C1 segment of cervical spinal cord (tissue), 14 donors: ENCODE measurements at regions not wholly inside any gene's neighbourhood (a gene's known extent, or its start where the extent isn't known, plus 50 kb on each side); places are given as distances from the start of the nearest gene placed in this dataset.

Source experiments
- DNase-seq, 14 donors: peaks; one replicate each; lab custom pipeline; 2025; lab: John Stamatoyannopoulos, UW

DNA sequence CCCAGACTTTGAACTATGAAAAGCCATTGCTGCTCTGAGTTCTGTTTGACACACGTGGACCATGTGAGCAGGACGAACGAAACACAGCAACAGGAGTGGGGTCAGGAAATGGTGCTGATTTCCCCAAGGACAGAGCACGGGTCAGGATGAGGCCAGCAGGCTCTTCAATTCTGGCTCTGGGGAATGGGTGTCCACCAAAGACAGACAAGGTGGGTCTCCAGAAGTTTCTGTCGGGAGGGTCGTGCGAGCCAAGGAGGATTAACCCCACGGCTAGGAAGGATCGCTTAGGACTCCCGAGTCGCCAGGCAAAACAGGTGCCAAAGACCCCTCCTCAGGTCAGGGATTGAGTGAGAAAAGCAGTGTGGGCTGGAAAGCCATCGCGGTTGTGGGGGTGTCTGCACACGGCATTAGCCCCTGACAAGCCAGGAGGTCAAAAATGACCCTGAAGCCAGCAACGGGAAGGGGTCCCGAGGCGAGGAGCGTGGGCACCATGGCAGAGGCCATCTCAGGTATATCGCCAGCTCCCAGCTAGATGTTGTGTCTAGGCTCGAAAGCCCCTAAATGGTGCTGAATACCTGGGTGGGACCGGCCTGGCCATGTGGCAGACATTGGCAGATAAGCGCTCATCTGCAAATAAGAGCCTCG lies 213.9 kb upstream of the SALL3 start:
- DNase-seq: no peak

DNA sequence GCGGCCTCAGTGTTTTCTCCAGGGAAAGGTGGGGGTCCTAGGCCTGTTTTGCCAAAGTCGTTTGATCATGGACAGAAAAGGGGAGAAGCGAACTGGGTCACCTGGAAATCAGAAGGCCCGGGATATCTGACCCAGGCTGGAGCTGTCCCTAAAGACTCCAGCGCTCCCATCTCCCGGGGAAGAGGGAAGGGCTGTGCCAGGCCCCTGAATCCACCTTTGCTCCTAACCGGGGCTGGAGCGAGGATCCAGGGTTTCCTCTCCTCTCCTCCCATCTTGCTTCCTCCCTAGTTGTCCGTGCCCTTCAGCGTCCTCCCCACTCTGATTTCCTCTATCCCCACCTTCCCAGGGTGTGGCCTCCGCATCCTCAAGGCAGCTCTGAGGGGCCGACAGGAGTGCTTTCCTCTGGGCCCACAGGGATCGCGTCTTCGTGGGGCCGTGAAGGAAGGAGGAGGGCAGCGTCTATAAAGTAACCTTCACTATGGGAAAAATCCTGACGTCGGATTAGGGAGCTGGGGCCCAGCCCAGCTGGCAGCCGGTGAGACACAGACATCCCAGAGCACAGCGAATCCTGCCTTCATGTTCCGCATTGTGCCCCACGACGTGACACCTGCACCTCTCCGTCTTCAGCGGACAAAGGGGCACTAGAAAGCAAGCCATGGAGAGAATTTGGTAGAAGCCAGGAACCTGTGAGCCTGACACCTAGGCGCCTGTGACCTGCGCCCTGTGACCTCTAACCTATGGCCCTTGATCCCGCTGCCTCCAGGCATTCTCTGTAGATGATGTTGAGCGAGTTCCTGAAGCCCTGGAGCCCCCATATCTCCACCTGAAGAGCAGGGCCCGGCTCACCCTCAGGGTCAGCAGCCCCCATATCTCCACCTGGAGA lies 212.7 kb upstream of the SALL3 start:
- DNase-seq: no peak

DNA sequence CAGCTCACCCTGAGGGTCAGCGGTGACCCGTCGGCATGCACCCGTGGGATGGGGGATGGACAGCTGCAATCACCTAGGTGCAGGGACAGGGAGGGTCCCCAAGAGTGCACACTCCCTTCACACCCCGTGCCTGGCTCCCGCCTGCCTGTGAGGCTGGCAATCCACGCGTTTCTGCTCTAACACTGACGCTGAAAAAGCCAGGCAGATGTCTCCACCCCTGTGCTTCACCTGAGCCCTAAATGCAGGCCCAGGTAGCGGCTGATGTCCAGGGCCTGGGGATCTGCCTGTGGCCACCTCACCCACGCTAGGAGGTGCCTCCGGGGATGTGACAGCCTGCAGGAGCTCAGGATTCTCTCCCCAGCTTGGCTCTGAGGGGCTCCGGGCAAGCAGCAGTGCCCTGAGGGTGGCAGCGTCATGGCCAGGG lies 212.0 kb upstream of the SALL3 start:
- no peak for DNase-seq

DNA sequence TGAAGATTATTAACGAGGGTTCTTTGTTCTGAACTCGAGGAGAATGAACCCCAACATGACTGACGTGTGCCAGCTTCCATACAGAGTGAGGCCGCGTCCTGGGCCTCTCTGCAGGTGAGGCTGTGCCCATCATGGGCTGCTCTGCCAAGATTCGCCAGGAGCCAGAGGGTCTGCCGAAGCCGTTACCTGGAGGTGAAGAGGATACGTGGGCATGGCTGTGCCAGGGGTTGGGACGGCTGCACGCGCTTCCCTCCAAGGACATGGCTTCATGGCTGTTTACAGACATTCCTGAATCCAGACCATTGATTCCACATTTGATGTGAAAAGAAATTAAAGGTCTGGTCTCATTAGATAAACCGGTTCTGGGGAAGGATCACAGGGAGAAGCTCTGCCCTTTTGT lies 211.4 kb upstream of the SALL3 start:
- no peak for DNase-seq

DNA sequence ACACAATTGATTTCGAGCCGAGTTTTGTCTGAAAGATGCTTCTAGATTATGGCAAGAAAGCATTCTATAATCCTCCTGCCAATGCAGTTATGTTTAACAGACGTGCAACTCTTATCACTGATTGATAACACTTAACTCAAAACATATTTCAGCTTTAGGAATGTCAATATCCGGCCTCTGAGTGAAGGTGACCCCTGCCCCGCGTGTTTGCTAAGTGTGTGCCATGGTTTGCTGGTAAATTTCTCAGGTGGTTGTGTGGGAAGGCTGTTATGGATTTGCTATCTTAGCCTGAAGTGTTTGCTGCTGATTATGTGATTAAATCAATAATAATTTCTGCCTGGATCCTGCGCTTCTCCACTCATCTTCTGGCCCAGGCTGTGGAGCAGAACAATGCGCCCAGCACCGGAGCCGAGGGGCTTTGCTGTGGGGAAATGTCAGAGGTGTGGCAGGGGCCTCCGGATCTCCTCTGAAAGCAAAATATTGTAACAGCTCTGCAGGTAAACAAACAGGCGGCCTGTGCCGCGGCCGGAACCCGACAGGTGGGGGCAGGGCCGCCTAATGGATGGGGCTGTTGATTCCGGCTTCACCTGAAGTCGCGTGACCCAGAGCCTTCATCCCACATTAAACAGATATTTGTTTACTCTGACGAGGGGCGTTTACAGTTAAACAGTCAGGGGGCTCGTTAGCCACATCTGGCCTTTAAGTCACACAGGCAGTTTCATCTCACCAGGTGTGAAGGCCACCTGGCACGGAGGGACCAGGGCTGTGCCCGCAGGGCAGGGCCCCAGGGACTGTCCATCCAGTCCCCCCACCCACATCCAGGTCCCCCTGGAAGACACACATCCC lies 210.7 kb upstream of the SALL3 start:
- no peak for DNase-seq

DNA sequence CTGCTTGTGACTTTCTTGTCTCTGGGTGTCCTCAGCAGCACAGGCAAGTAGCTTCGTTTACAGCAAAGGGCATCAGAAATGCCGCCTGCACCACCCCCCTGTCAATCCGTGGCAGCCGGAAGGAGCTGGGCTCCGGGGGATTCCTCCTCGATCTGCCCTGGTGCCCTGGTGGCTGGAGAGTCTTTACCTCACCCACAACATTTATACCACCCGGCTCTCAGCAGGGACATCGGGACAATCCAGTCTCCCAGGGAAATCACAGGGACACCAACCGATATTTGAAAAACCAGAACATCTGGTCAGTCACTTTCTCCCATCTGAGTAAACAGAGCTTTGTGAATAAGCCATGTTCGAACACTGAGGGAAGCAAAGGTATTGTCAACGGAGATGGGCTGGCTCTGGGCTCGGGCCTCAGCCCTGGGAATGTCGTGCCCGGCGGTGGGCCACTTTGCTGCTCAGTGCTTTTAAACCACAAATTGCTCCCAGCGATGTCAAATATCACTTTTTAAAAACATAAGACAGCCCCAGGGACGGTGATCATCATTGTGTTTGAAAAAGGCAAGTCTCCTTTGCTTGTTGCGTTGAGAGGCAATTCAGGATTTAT lies 210.0 kb upstream of the SALL3 start:
- DNase-seq: no peak

DNA sequence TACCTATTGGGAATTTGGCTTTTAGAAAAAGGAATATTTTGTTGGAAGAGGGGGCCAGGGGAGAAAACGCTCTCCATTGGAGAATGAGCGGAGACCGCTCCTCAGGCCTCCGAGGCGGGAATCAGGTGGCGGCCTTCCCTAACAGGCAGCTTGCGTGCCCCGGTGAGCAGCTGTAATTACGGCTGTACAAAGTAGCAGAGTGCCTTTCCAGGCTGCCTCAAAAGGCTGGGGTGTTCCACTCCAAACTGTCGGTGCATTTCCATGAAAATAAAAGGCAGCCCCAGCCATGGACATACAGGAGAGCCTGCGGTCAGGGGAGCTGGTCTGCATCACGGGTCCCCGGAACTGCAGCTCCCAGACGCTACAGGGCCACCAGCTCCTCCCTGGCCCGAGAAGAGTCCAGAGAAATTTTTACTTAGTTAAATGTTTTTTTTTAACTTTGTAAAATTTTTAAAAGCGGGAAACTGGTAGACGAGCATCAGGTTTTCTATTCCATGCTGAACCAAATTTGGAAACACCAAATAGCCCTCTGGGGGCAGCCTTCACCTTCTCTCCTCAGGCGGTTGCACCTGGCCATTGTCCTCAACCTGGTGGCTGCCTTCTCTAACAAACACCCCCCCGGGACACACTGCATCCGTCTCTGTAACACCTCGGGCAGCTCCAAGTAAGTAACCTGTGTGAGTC lies 209.3 kb upstream of the SALL3 start:
- no peak for DNase-seq

DNA sequence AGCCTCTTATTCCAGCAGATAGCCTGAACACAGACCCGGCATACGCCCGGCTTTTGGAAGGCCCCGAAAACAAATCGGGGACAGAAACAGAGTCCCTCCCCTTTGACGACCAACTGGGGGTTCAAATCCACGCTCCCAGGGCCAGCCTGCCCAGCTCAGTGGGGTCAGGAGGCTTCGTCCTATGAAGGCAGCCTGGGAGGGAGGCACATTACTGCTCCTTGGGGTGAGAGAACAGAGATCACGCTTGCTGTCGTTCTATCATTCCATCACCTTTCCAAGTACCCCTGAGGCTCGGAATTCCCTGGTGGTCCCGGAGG lies 208.8 kb upstream of the SALL3 start:
- no peak for DNase-seq

DNA sequence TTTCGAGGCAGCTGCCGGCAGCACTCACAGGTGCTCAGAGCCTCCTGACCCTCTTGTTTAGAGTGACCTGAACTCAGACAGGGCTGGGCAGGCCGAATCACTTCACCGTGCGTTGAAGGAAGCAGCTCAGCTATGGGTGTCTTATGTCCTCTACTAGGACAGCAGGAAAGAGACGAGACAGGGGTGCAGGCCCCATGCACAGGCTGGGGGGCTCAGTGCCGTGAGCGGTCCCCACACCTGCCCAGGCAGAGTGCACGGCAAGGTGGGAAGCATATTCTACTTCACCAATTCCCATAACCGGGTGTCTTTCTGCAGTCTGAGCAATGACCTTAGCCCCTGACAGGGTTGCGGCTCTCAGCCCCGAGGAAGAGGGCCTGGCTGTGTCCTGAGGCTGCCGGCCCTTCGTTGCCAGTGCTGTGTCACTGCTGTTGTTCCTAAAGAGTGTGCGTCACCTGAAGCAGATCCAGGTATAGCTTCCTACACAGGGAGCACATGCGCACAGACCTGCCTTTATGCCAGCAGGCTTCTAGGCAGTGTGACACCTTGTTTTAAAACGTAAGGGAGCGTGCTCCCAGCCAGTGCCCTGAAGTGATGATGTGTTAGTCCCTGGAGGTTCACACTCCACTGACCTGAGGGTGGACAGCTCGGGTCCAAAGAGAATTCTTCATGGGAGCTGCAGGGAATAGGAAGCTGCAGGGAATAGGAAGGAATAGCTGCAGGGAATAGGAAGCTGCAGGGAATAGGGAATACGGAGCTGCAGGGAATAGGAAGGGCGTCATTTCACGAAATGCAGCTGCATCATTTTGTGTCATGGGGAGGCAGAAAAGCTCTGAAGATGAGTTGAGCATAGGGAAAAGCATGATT lies 207.9 kb upstream of the SALL3 start:
- no peak for DNase-seq

DNA sequence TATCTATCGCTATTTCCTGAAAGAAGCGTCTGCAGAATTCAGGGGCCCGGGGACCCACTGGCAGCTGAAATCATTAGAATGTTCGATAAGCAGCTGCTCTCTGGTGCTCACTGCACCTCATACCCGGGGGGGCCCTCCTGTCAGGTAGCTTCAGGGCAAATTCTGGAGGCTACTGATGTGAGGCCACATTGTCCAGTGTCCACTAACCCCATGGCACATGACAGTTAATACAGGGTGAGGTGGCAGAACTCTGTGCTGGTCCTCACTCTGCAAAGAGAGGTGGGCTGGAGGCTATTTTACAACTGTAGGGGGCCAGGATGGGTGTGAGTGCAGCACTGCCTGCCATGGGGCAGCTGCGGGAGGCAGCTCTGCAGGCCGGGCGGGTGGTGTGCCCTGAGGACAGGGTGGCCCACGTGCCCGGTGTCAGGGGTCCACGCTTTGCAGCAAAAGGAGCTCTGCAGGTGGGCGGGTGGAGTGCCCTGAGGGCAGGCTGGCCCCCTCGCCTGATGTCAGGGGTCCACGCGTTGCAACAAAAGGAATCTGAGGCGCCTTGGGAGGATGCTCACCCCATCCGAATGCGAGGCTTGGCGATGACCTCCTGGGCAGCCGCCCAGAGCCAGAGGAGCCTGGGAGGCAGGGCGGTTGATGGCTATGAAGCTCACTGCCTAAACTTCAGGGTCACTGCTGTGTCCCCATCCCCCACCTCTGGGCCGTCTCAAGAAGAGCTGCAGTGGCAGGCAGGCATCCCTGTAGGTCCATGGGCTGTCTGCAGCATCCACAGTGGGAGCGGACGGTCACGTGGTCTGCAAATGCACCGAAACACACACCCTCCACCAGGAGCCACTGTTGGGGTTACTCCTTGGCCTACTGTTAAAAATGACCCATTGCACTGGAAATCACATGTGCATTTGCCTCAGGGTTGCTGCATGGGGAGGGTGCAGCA lies 207.0 kb upstream of the SALL3 start:
- DNase-seq: no peak

DNA sequence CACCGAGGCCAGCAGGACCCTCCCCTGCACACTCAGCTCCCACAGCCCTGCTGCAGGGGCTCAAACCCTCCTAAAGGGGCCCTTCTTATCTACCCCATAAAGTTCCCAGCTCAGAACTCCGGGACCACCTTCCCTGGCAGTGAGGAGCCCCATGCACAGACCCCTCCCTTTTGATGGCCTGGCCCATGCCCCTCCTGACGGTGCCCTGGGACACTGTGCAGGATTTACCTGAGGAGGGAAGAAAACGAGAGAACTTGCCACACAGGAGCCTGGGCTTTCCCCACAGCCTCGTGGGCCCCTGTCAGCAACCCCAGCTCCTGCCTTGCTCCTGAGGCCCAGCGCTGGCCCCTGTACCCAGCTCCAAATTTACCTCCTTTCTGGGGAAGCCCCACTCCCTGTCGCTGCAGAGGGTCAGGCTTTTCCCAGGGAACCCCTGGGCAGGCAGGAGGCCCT lies 206.3 kb upstream of the SALL3 start:
- DNase-seq: no peak

DNA sequence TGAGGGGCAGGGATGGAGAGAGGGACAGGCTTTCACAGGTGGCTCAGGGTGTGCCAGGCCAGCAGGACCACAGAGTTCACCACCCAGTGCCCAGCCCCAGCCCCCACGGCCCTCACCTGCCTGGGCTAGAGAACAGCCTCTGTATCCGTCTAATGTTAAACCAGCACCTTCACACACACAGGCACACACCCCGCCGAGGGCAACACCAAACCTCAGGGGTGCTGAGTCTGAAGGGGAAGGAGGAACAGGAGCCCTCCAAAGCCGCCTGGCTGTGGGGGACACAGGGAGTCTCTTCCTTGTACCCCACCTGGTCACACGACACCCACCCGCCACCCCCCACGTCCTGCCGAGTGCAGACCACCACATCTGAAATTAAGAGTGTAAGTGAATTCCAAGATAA lies 205.8 kb upstream of the SALL3 start:
- no peak for DNase-seq

DNA sequence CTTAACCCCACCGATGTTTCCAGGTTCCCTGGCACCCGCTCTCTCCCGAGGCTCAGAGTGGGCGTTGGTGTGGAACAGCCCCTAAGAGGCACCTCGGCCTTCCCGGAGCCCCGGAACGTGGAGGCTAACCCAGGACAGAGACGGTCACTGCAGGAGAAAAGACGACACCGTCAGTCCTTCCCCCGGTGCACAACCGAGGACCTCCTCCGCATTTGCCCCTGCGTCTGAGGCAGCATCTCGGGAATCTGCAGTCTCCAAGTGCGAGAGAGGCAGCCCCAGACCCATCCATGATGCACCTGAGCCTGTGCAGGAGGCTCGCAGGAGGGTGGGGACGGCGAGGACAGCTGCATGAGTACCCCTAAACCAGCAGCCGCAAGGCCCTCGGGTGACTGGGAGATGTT lies 204.9 kb upstream of the SALL3 start:
- DNase-seq: no peak

DNA sequence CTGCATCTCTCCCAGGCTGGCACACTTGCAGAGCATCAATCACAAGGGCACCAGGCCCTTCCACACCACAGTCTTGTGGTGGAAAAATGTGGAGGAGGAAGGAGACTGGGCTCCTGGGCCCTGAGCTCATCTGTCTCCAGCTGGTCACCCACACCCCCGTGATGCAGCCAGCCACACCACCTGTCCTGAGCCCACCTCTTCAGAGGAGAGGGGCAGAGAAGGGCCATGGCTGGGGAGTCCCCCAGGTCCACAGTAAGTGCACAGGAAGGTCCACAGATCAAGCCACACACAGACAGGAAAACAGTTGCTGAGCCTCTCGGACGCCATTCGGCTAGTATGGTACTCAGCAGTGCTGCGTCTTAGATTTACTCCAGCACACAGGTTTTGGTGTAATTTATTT lies 203.5 kb upstream of the SALL3 start:
- DNase-seq: no peak

DNA sequence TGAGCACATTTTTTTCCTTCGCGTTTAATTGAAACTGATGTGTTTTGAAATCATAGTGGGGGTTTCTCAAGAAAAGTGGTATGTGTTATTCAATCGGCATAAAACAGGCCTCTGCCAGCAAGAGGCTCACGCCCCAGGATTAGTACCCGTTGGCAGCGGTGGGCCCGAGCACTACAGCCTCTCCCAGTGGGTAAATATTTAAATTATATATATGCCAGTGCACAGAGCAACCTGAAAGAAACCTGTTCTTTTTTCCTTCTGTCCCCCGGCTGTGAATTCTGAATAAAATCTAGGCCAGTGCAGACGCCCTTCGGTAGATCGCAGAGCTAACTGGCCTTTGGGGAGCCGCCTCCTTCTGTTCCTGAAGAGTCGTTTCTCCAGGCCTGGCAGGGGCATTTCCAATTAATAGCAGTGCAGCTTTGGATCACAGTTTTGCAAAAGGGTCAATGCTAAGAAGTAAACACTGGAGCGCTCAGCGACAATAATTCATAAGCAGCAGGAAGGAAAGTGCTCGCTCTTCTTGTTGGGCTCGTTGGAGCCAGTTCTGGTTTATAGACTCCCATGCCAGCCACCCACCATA lies 202.8 kb upstream of the SALL3 start:
- DNase-seq: no peak

DNA sequence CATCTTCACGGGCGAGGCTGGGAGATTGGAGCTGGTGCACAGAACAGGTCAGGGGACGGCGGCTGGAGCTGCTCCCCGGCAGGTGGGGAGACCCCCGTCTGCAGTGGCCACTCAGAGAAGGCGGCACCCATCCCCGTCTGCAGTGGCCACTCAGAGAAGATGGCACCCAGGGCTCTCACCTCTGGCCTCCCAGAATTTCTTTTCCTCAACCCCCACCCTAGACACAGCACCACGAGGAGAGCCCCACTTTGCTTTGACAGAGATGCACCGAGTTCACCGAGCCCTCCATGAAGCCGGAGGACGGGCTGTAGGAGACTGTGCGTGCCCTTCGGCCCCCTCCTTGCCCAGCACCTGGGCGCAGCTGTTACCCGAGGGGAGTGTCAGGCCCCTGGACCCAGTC lies 201.6 kb upstream of the SALL3 start:
- no peak for DNase-seq

DNA sequence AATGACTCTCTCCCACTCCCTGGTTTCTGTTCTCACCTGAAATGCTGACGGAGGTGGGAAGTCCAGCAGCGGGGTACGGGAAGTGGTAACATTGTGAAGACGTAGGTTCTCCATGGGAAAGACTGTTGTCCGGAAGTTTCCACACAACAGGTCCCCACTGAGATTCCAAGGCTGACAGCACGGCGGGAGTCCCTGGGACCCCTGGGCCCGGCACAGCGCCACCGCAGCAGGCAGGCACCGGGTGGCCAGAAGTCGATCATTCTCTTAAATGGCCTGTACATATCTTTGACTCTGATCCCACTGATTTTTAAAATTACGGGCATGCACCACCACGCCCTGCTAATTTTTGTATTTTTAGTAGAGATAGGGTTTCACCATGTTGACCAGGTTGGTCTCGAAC lies 201.0 kb upstream of the SALL3 start:
- no peak for DNase-seq

DNA sequence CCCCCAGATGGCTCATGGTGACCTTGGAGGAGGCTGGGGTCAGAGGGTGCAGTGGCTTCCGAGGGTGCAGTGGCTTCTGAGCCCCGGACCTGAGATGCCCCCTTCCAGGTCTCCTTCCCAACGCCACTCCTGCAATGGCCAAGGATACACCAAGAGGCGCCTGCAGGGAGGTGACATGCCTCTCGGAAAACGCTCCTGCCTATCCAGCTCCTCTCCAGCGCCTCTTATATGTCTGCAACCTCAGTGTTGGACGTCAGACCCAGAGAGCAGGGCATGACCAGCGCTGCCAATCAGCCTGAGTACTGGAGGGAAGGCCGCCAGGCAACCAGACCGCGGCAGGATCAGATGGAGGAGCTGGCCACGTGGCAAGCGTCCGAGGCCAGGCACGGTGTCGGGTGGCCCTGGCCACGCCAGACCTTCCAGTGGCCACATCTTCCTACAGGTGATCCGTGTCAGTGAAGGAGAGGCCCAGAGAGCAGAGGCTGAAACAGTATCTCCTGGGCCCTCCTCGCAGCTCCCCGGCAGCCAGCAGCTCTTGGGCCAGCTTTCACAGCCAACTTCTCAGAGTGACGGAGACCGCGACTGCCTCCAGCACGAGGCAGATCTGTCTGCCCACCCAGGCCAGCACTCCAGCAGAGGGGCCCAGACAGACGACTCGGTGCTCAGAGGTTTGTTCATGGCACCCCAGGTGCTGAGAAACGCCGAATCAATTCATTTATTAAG lies 199.5 kb upstream of the SALL3 start:
- DNase-seq: no peak
